Lung (tissue), 11 donors: ENCODE measurements at regions not wholly inside any gene's neighbourhood (a gene's known extent, or its start where the extent isn't known, plus 50 kb on each side); places are given as distances from the start of the nearest gene placed in this dataset.
"Not testable (repeated sequence)": the region's sequence is repeated elsewhere in the genome, so short reads cannot be mapped to it uniquely, and the experiment has no call there.

Experiments used
- ATAC-seq: fragments of 200-7000 bp; cut with Tn5 transposase; one replicate; pipeline ENCODE4 v1.9.1; 2020; ENCODE audit warnings: moderate number of reproducible peaks; ENCODE audit not compliant: insufficient read depth, low FRiP score
- DNase-seq, 3 donors: peaks; one replicate each; pipeline ENCODE4 v3.0.0-alpha.2; 2013 to 2017
- H3K27ac ChIP-seq, 2 donors: one replicate each; pipeline ENCODE4 v1.5.1; 2013; ENCODE audit warnings: mild to moderate bottlenecking in 2 of 2, moderate library complexity in 2 of 2, control low read depth in 1 of 2, inconsistent platforms in 1 of 2, low read depth in 1 of 2, low read length in 1 of 2
- H3K27me3 ChIP-seq, 3 donors: one replicate each; pipeline ENCODE4 v1.5.1; 2013; ENCODE audit warnings: low read length in 2 of 3; ENCODE audit not compliant: control insufficient read depth in 3 of 3, insufficient read depth in 3 of 3
- H3K36me3 ChIP-seq, 4 donors: one replicate each; pipeline ENCODE4 v1.5.1; 2013; ENCODE audit warnings: low read length in 4 of 4, mild to moderate bottlenecking in 1 of 4, moderate library complexity in 1 of 4; ENCODE audit not compliant: control insufficient read depth in 4 of 4, insufficient read depth in 4 of 4
- H3K4me1 ChIP-seq, 5 donors: one replicate each; pipeline ENCODE4 v1.5.1; 2013; ENCODE audit warnings: low read length in 5 of 5, mild to moderate bottlenecking in 2 of 5, moderate library complexity in 1 of 5; ENCODE audit not compliant: control insufficient read depth in 5 of 5, insufficient read depth in 5 of 5
- H3K4me3 ChIP-seq: one replicate; pipeline ENCODE4 v1.5.1; 2013; ENCODE audit warnings: mild to moderate bottlenecking, control low read depth, moderate library complexity
- H3K9ac ChIP-seq, 2 donors: one replicate each; pipeline ENCODE4 v1.5.1; 2013; ENCODE audit warnings: low read length in 2 of 2, control low read depth in 1 of 2; ENCODE audit not compliant: insufficient read depth in 1 of 2
- H3K9me3 ChIP-seq, 4 donors: one replicate each; pipeline ENCODE4 v1.5.1; 2013; ENCODE audit warnings: low read length in 3 of 4, mild to moderate bottlenecking in 1 of 4, moderate library complexity in 1 of 4; ENCODE audit not compliant: control insufficient read depth in 4 of 4, insufficient read depth in 3 of 4
- WGBS, 2 donors: extraction: QIAGEN DNeasy Blood & Tissue Kit; methylation state at CpG; one replicate each; pipeline ENCODE4 v1.1.7; 2013; 5-methylcytosine and 5-hydroxymethylcytosine counted together
- TF ChIP-seq, protein P1 (sequence below): IDR thresholded peaks from 2 replicates; pipeline ENCODE4 v1.5.1; 2012; ENCODE audit warnings: mild to moderate bottlenecking; ENCODE audit errors: control extremely low read depth, extremely low read depth
- donor health status: control.
- donor health status: control.
- donor health status: Bipolar disorder and iron deficiency.
- donor health status: healthy.
- donor health status: DM: yes; HTN: yes; CAD: no.

DNA sequence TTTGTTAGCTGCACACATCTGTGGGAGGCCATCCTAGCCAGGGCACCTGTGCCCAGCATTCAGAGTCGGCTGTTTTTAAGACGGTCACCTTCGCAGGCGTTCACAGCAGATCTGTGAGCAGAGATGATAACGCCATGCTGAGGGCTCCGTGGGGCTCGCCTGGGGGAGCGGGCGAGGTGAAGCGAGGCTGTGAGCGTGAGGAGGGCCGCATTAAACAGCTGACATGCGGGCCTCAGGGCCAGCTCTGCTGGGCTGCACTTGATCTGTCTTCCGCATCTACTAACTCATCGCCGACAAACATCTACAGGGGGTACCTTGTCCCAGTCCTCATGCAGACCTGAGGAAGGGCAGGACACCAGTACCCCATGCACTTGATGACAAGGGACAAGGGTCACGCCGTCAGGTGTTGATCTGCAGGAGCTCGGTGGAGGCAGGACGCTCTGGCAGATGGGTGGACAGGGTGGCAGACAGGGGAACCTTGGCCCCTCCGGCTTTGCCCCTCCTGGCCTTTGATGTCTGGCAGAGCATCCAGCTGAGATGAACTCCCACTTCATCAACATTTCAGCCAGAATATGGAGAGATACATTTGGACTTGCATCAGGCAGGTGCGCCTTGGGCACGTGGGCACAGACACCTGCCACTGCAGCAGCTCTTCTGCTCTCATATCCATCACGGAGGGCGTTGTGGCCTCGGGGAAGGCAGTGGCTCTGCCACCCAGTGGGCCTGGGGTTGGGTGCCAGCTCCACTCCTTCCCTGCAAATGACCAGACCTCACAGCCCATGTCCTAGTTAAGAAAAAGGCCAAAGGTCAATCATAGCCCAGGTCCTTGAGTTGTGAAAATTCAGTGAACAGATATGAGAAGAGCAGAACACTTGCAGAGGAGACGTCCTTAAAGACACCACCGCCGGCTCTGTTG is 822.9 kb downstream of the BRD1 start:
- WGBS, 2 donors: 90 to 91% methylated on average over 29 of the region's 29 CpGs
- Histone ChIP-seq H3K9ac (no peak overlapping the region), H3K27me3 (peaks cover 0 to 5% (median 0%) of the 10 kb centered on the region in 3 donors), H3K4me3 (no peak overlapping the region), H3K4me1 (no peaks in the 10 kb centered on the region), H3K36me3 (no peaks in the 10 kb centered on the region), H3K27ac (no peak overlapping the region), H3K9me3 (peaks cover 0 to 8% (median 0%) of the 10 kb centered on the region in 4 donors)
- DNase-seq: no peak
- no peak for ATAC-seq
- TF ChIP-seq, protein P1, sequence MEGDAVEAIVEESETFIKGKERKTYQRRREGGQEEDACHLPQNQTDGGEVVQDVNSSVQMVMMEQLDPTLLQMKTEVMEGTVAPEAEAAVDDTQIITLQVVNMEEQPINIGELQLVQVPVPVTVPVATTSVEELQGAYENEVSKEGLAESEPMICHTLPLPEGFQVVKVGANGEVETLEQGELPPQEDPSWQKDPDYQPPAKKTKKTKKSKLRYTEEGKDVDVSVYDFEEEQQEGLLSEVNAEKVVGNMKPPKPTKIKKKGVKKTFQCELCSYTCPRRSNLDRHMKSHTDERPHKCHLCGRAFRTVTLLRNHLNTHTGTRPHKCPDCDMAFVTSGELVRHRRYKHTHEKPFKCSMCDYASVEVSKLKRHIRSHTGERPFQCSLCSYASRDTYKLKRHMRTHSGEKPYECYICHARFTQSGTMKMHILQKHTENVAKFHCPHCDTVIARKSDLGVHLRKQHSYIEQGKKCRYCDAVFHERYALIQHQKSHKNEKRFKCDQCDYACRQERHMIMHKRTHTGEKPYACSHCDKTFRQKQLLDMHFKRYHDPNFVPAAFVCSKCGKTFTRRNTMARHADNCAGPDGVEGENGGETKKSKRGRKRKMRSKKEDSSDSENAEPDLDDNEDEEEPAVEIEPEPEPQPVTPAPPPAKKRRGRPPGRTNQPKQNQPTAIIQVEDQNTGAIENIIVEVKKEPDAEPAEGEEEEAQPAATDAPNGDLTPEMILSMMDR: no peak

DNA sequence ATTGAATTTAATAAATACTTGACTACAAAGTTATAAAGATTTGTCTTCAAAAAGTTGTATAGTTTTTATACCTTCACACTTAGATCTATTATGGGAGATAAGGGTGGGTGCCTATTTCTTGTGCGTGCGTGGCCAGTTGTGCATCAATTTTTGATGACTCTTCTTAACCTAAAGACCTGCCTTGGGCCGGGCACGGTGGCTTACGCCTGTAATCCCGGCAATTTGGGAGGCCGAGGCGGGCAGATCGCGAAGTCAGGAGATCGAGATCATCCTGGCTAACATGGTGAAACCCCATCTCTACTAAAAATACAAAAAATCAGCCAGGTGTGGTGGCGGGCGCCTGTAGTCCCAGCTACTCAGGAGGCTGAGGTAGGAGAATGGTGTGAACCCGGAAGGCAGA is 830.1 kb downstream of the BRD1 start:
- not testable (repeated sequence) for DNase-seq, ATAC-seq, H3K9ac ChIP-seq, H3K36me3 ChIP-seq, H3K27me3 ChIP-seq, H3K27ac ChIP-seq, H3K4me3 ChIP-seq, H3K4me1 ChIP-seq, H3K9me3 ChIP-seq
- WGBS, 2 donors: 95 to 97% methylated on average over 14 of the region's 14 CpGs

DNA sequence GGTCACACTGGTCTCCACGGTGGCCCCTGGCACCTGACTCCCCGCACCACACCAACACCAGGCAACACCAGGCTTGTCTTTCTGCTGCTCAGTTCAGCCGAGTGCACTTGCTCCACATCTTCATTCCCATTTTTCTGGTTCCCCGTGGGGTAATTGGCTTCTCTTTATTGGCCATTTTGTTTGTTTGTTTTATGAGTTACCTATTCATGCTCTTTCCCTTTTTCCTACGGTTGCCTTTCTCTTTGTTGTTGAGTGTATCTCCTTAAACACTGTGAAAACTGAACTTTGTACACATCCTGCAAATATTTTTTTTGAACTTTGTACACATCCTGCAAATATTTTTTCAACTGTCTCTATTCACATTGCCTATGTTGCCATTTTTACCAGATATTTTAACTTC is 834.0 kb downstream of the BRD1 start:
- H3K4me3 ChIP-seq: no peak overlapping the region
- H3K36me3 ChIP-seq: no peaks in the 10 kb centered on the region
- DNase-seq (no peak), ATAC-seq (no peak)
- no peaks in the 10 kb centered on the region for H3K27me3 ChIP-seq
- H3K9ac ChIP-seq: no peak overlapping the region
- TF ChIP-seq, protein P1: no peak
- WGBS, 2 donors: 69 to 78% methylated on average over 5 of the region's 5 CpGs
- no peaks in the 10 kb centered on the region for H3K9me3 ChIP-seq
- no peaks in the 10 kb centered on the region for H3K4me1 ChIP-seq
- no peak overlapping the region for H3K27ac ChIP-seq

DNA sequence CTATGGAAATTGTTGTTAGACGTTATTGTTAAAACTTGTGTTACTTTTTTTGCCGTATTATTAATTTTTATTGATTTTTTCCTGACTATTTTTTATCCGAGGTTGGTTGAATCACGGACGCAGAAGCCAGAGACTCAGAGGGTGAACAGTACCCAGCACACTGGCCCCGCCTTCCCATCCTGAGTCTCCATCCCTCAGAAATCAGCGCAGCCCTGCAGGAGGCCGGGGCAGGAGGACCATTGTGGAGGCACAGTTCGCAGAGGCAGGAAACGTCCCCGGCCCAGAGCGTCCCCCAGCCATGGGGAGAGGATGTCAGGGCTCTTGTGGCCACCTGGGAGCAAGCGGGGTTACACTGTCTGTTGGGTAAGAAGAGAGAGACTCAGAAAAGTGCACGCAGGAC is 843.0 kb downstream of the BRD1 start:
- Histone ChIP-seq H3K27me3 (peaks cover 0 to 7% (median 0%) of the 10 kb centered on the region in 3 donors), H3K9ac (no peak overlapping the region), H3K9me3 (peaks cover 0 to 2% (median 0%) of the 10 kb centered on the region in 4 donors), H3K27ac (no peak overlapping the region), H3K4me3 (no peak overlapping the region), H3K36me3 (no peaks in the 10 kb centered on the region), H3K4me1 (peaks cover 0 to 4% (median 0%) of the 10 kb centered on the region in 5 donors)
- TF ChIP-seq, protein P1: no peak
- ATAC-seq (no peak), DNase-seq (no peak)
- 81 to 82% methylated on average over 14 of the region's 14 CpGs for WGBS, 2 donors
